IMR-90 (cell line): ENCODE measurements at regions not wholly inside any gene's neighbourhood (a gene's known extent, or its start where the extent isn't known, plus 50 kb on each side); places are given as distances from the start of the nearest gene placed in this dataset.

Experiments used
- ATAC-seq: fragments of 200-7000 bp; cut with Tn5 transposase; 2 replicates; pipeline ENCODE4 v1.9.1; 2020; ENCODE audit warnings: low read depth, mild to moderate bottlenecking, moderate library complexity
- BruUV-seq: library from RNA; stranded (reverse); fragments of 400-500 nt; replicated peaks from 2 replicates; lab custom pipeline; 2021; lab: Mats Ljungman, UMichigan
- CTCF ChIA-PET: fragments of 300-600 bp; formaldehyde crosslinking; extraction: SDS; loops from one replicate; lab custom pipeline; 2021; ENCODE audit warnings: antibody characterized with exemption; lab: Yijun Ruan, JAX
- POLR2A ChIA-PET: fragments of 300-600 bp; sonication (Branson Sonifier 250); formaldehyde crosslinking; loops from one replicate; lab custom pipeline; 2022; ENCODE audit warnings: antibody characterized with exemption; ENCODE audit not compliant: unreplicated experiment; lab: Charles Lee
- DNase-seq: peaks from one replicate; pipeline ENCODE4 v3.0.0; 2013
- H2AFZ ChIP-seq: replicated peaks from 2 replicates; pipeline ENCODE3; 2013; ENCODE audit warnings: low read length, mild to moderate bottlenecking; ENCODE audit not compliant: poor library complexity
- H2AK5ac ChIP-seq: 2 replicates; pipeline ENCODE4 v1.6.1; 2013; ENCODE audit warnings: low read depth, low read length, inconsistent platforms
- H2AK9ac ChIP-seq: replicated peaks from 2 replicates; pipeline ENCODE3; 2013; ENCODE audit warnings: mild to moderate bottlenecking, low read depth, low read length, moderate library complexity; ENCODE audit not compliant: poor library complexity
- H2BK120ac ChIP-seq: 2 replicates; pipeline ENCODE4 v1.6.1; 2013; ENCODE audit warnings: low read depth, low read length, inconsistent platforms
- H2BK15ac ChIP-seq: 3 replicates; pipeline ENCODE4 v1.6.1; 2013; ENCODE audit warnings: low read depth, low read length, inconsistent platforms
- H2BK20ac ChIP-seq: 2 replicates; pipeline ENCODE4 v1.6.1; 2013; ENCODE audit warnings: low read depth, mild to moderate bottlenecking, inconsistent platforms, low read length, moderate library complexity
- H2BK5ac ChIP-seq: 2 replicates; pipeline ENCODE4 v1.6.1; 2013; ENCODE audit warnings: mild to moderate bottlenecking, low read depth, low read length, inconsistent platforms; ENCODE audit not compliant: poor library complexity, severe bottlenecking
- H3K14ac ChIP-seq: replicated peaks from 2 replicates; pipeline ENCODE4 v1.6.1; 2013; ENCODE audit warnings: low read depth, low read length, inconsistent platforms
- H3K18ac ChIP-seq: 2 replicates; pipeline ENCODE4 v1.6.1; 2013; ENCODE audit warnings: low read depth, low read length, control low read depth
- H3K23ac ChIP-seq: 2 replicates; pipeline ENCODE4 v1.6.1; 2013; ENCODE audit warnings: low read depth, low read length, inconsistent platforms
- H3K27ac ChIP-seq: 2 replicates; pipeline ENCODE4 v1.5.1; 2013; ENCODE audit warnings: mild to moderate bottlenecking, control low read depth, low read length; ENCODE audit not compliant: insufficient read depth
- H3K27me3 ChIP-seq: 2 replicates; pipeline ENCODE4 v1.6.1; 2013; ENCODE audit warnings: low read length; ENCODE audit not compliant: control insufficient read depth, insufficient read depth
- H3K36me3 ChIP-seq: 2 replicates; pipeline ENCODE4 v1.6.1; 2013; ENCODE audit warnings: low read length, mixed read lengths; ENCODE audit not compliant: control insufficient read depth, insufficient read depth
- H3K4ac ChIP-seq: 2 replicates; pipeline ENCODE4 v1.6.1; 2013; ENCODE audit warnings: low read depth, low read length, inconsistent platforms
- H3K4me1 ChIP-seq: 2 replicates; pipeline ENCODE4 v1.6.1; 2013; ENCODE audit warnings: low read length, mixed read lengths; ENCODE audit not compliant: control insufficient read depth, insufficient read depth
- H3K4me2 ChIP-seq: 2 replicates; pipeline ENCODE4 v1.6.1; 2013; ENCODE audit warnings: low read depth, mild to moderate bottlenecking, control low read depth, low read length, moderate library complexity
- H3K4me3 ChIP-seq: 2 replicates; pipeline ENCODE4 v1.5.1; 2013; ENCODE audit warnings: low read depth, mild to moderate bottlenecking, control low read depth, low read length, moderate library complexity; ENCODE audit not compliant: insufficient read depth
- H3K56ac ChIP-seq: 2 replicates; pipeline ENCODE4 v1.6.1; 2013; ENCODE audit warnings: low read length, inconsistent platforms; ENCODE audit not compliant: insufficient read depth; ENCODE audit errors: extremely low read depth
- H3K79me1 ChIP-seq, 2 experiments: 2 replicates each; pipeline ENCODE4 v1.6.1; 2013; ENCODE audit warnings: low read length in 2 of 2, inconsistent platforms in 1 of 2, low read depth in 1 of 2
- H3K9ac ChIP-seq: 2 replicates; pipeline ENCODE4 v1.6.1; 2013; ENCODE audit warnings: low read depth, low read length, control low read depth
- H3K9me1 ChIP-seq: 2 replicates; pipeline ENCODE4 v1.6.1; 2013; ENCODE audit warnings: low read length, inconsistent platforms; ENCODE audit not compliant: insufficient read depth
- H3K9me3 ChIP-seq: 2 replicates; pipeline ENCODE4 v1.6.1; 2013; ENCODE audit warnings: low read length; ENCODE audit not compliant: control insufficient read depth, insufficient read depth
- H4K20me1 ChIP-seq: 2 replicates; pipeline ENCODE4 v1.6.1; 2013; ENCODE audit warnings: low read length, inconsistent platforms; ENCODE audit not compliant: insufficient read depth
- H4K5ac ChIP-seq: 2 replicates; pipeline ENCODE4 v1.6.1; 2013; ENCODE audit warnings: mild to moderate bottlenecking, low read depth, low read length, control low read depth
- H4K8ac ChIP-seq, 2 experiments: 2 replicates each; pipeline ENCODE4 v1.6.1; 2013; ENCODE audit warnings: low read depth in 2 of 2, low read length in 2 of 2, control low read depth in 1 of 2, inconsistent platforms in 1 of 2
- H4K91ac ChIP-seq: 2 replicates; pipeline ENCODE4 v1.6.1; 2013; ENCODE audit warnings: low read depth, low read length, inconsistent platforms; ENCODE audit not compliant: insufficient read depth
- BHLHE40 ChIP-seq: fragments of 150-350 bp; IDR thresholded peaks from 2 replicates; pipeline ENCODE4 v1.6.1; 2016; ENCODE audit warnings: mild to moderate bottlenecking, low read depth, low read length
- CEBPB ChIP-seq: IDR thresholded peaks from 2 replicates; pipeline ENCODE4 v1.6.1; 2012; ENCODE audit warnings: low read depth, low read length, improper control_type of control experiment
- CHD1 ChIP-seq: IDR thresholded peaks from 2 replicates; pipeline ENCODE4 v1.6.1; 2012; ENCODE audit warnings: low read depth, low read length, improper control_type of control experiment
- FOS ChIP-seq: fragments of 150-350 bp; IDR thresholded peaks from 2 replicates; pipeline ENCODE4 v1.6.1; 2016; ENCODE audit warnings: low read depth, low read length
- MAFK ChIP-seq: IDR thresholded peaks from 2 replicates; pipeline ENCODE4 v1.6.1; 2012; ENCODE audit warnings: low read depth, low read length, improper control_type of control experiment
- MAZ ChIP-seq: IDR thresholded peaks from 2 replicates; pipeline ENCODE4 v1.6.1; 2012; ENCODE audit warnings: low read depth, mild to moderate bottlenecking, low read length, improper control_type of control experiment, moderate library complexity, borderline replicate concordance
- MXI1 ChIP-seq: IDR thresholded peaks from 2 replicates; pipeline ENCODE4 v1.6.1; 2012; ENCODE audit warnings: low read depth, mild to moderate bottlenecking, low read length, moderate library complexity, borderline replicate concordance
- NFE2L2 ChIP-seq: fragments of 150-350 bp; IDR thresholded peaks from 2 replicates; pipeline ENCODE4 v1.6.1; 2016; ENCODE audit warnings: low read depth, mild to moderate bottlenecking, low read length
- POLR2A ChIP-seq: IDR thresholded peaks from 2 replicates; pipeline ENCODE4 v1.6.1; 2012; ENCODE audit warnings: mild to moderate bottlenecking, low read depth, low read length
- RAD21 ChIP-seq: IDR thresholded peaks from 2 replicates; pipeline ENCODE4 v1.6.1; 2012; ENCODE audit warnings: low read length, improper control_type of control experiment
- RCOR1 ChIP-seq: IDR thresholded peaks from 2 replicates; pipeline ENCODE4 v1.6.1; 2012; ENCODE audit warnings: mild to moderate bottlenecking, low read length, improper control_type of control experiment; ENCODE audit not compliant: insufficient replicate concordance
- RFX5 ChIP-seq: IDR thresholded peaks from 2 replicates; pipeline ENCODE4 v1.8.0; 2012; ENCODE audit warnings: low read depth, mild to moderate bottlenecking, low read length, moderate library complexity
- SMC3 ChIP-seq: fragments of 150-350 bp; IDR thresholded peaks from 2 replicates; pipeline ENCODE4 v1.6.1; 2016; ENCODE audit warnings: low read depth, mild to moderate bottlenecking, antibody characterized with exemption, low read length, moderate library complexity
- WGBS, 2 experiments: methylation state at CpG; one replicate each; pipeline versions ENCODE4 v1.1.5 to v1.1.7; 2013; ENCODE audit warnings: missing lambda C conversion rate in 2 of 2; ENCODE audit not compliant: insufficient read length in 1 of 2; ENCODE audit errors: extremely low coverage in 2 of 2; 5-methylcytosine and 5-hydroxymethylcytosine counted together
- dilution Hi-C: fragments of 300-500 bp; cut with HindIII; formaldehyde crosslinking; loops from one replicate; pipeline ENCODE4 v1.14.3; 2018; ENCODE audit warnings: low sequenced_read_pairs; ENCODE audit not compliant: unreplicated experiment
- in situ Hi-C: fragments of 300-500 bp; cut with MboI; formaldehyde crosslinking; loops from 3 replicates; pipeline ENCODE4 v1.14.3; 2019; ENCODE audit warnings: low sequenced_read_pairs, inconsistent platforms, mixed read lengths
- intact Hi-C: fragments of 100-400 bp; cut with micrococcal nuclease; formaldehyde crosslinking; loops from 2 replicates; pipeline ENCODE4 v1.10.0; 2022
- TF ChIP-seq, protein P1 (sequence below): conservative IDR thresholded peaks from 2 replicates; pipeline ENCODE4 v1.5.1; 2012; ENCODE audit warnings: mild to moderate bottlenecking, low read depth, low read length, improper control_type of control experiment
- TF ChIP-seq, protein P2 (sequence below): fragments of 150-350 bp; IDR thresholded peaks from 2 replicates; pipeline ENCODE4 v1.6.1; 2016; ENCODE audit warnings: low read depth, mild to moderate bottlenecking, low read length, moderate library complexity, borderline replicate concordance
- TF ChIP-seq, protein P3 (sequence below): fragments of 150-350 bp; IDR thresholded peaks from 2 replicates; pipeline ENCODE4 v1.6.1; 2017; ENCODE audit warnings: mild to moderate bottlenecking, antibody characterized with exemption, low read length, low read depth

DNA sequence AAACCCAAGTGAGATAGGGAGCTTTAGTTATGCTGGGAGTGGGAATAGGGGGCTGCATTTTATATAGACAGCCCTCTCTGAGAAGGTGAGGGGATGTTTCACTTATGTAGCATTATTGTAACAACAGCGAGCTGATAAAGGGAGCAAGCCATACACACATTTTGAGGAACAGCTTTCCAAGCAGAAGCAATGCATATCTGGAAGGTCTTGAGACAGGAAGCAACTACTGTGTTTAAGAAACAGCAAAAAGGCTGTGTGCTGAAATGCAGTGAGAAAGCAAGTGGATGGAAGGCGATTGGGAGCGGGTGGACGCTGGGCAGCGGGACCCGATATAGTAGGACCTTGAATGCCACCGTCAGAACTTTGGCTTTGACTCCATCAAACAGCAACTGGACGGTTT lies 155.9 kb upstream of the TBL1XR1 start:
- no peak for TF ChIP-seq RAD21
- no peak for TF ChIP-seq CHD1
- TF ChIP-seq FOS: no peak
- TF ChIP-seq, protein P1, sequence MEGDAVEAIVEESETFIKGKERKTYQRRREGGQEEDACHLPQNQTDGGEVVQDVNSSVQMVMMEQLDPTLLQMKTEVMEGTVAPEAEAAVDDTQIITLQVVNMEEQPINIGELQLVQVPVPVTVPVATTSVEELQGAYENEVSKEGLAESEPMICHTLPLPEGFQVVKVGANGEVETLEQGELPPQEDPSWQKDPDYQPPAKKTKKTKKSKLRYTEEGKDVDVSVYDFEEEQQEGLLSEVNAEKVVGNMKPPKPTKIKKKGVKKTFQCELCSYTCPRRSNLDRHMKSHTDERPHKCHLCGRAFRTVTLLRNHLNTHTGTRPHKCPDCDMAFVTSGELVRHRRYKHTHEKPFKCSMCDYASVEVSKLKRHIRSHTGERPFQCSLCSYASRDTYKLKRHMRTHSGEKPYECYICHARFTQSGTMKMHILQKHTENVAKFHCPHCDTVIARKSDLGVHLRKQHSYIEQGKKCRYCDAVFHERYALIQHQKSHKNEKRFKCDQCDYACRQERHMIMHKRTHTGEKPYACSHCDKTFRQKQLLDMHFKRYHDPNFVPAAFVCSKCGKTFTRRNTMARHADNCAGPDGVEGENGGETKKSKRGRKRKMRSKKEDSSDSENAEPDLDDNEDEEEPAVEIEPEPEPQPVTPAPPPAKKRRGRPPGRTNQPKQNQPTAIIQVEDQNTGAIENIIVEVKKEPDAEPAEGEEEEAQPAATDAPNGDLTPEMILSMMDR: no peak
- no peak for TF ChIP-seq MAFK
- no peak for TF ChIP-seq POLR2A
- no peak for TF ChIP-seq CEBPB
- no peak for TF ChIP-seq NFE2L2
- no peak for TF ChIP-seq BHLHE40
- no peak for TF ChIP-seq RFX5
- TF ChIP-seq, protein P2, sequence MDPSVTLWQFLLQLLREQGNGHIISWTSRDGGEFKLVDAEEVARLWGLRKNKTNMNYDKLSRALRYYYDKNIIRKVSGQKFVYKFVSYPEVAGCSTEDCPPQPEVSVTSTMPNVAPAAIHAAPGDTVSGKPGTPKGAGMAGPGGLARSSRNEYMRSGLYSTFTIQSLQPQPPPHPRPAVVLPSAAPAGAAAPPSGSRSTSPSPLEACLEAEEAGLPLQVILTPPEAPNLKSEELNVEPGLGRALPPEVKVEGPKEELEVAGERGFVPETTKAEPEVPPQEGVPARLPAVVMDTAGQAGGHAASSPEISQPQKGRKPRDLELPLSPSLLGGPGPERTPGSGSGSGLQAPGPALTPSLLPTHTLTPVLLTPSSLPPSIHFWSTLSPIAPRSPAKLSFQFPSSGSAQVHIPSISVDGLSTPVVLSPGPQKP: no peak
- no peak for TF ChIP-seq MXI1
- TF ChIP-seq, protein P3, sequence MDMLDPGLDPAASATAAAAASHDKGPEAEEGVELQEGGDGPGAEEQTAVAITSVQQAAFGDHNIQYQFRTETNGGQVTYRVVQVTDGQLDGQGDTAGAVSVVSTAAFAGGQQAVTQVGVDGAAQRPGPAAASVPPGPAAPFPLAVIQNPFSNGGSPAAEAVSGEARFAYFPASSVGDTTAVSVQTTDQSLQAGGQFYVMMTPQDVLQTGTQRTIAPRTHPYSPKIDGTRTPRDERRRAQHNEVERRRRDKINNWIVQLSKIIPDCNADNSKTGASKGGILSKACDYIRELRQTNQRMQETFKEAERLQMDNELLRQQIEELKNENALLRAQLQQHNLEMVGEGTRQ: no peak
- no peak for TF ChIP-seq SMC3
- no peak for TF ChIP-seq MAZ
- TF ChIP-seq RCOR1: no peak
- no peak for DNase-seq
- H3K27ac ChIP-seq: no peak overlapping the region
- H4K20me1 ChIP-seq: no peaks in the 10 kb centered on the region
- ChIA-PET POLR2A (no interaction called here), CTCF (no interaction called here)
- no peak overlapping the region for H4K8ac ChIP-seq
- no peak overlapping the region for H4K91ac ChIP-seq
- no peak overlapping the region for H3K4me2 ChIP-seq
- dilution Hi-C loops (no loop called here), intact Hi-C loops (no loop called here), in situ Hi-C loops (loop anchor here (10.0 kb wide), 1 partner anchor 298 kb away; no protein-coding TSS in a partner anchor)
- H3K4me1 ChIP-seq: peaks cover 10% of the 10 kb centered on the region
- H3K9ac ChIP-seq: no peak overlapping the region
- no peak overlapping the region for H2BK120ac ChIP-seq
- no peaks in the 10 kb centered on the region for H3K27me3 ChIP-seq
- no peak overlapping the region for H3K14ac ChIP-seq
- H3K56ac ChIP-seq: no peak overlapping the region
- no peaks in the 10 kb centered on the region for H3K36me3 ChIP-seq
- H3K23ac ChIP-seq: no peak overlapping the region
- H3K4me3 ChIP-seq: no peak overlapping the region
- H2BK20ac ChIP-seq: no peak overlapping the region
- no TSS peak for BruUV-seq
- WGBS, 2 experiments: 92% methylated on average over 7 of the region's 8 CpGs; no CpG with 5 or more reads in 1 of the 2 experiments
- ATAC-seq: no peak
- H3K9me1 ChIP-seq: peaks cover 3% of the 10 kb centered on the region; the same call in 1 of the 2 replicates
- H3K4ac ChIP-seq: peak overlapping the region; percentile 7; the same call in 1 of the 2 replicates
- H2BK5ac ChIP-seq: no peak overlapping the region
- H3K79me1 ChIP-seq: peaks cover 0 to 1% of the 10 kb centered on the region in 2 experiments; a peak in 1 of 4 replicates
- H4K5ac ChIP-seq: no peak overlapping the region
- H2AK5ac ChIP-seq: no peak overlapping the region
- no peaks in the 10 kb centered on the region for H3K9me3 ChIP-seq
- no peak overlapping the region for H3K18ac ChIP-seq
- H2AK9ac ChIP-seq: no peak overlapping the region
- H2BK15ac ChIP-seq: peak overlapping the region; percentile 35; the same call in 1 of the 3 replicates
- H2AFZ ChIP-seq: no peak overlapping the region
